ENCODE measurements at regions not wholly inside any gene's neighbourhood (a gene's known extent, or its start where the extent isn't known, plus 50 kb on each side); places are given as distances from the start of the nearest gene placed in this dataset.

DNA sequence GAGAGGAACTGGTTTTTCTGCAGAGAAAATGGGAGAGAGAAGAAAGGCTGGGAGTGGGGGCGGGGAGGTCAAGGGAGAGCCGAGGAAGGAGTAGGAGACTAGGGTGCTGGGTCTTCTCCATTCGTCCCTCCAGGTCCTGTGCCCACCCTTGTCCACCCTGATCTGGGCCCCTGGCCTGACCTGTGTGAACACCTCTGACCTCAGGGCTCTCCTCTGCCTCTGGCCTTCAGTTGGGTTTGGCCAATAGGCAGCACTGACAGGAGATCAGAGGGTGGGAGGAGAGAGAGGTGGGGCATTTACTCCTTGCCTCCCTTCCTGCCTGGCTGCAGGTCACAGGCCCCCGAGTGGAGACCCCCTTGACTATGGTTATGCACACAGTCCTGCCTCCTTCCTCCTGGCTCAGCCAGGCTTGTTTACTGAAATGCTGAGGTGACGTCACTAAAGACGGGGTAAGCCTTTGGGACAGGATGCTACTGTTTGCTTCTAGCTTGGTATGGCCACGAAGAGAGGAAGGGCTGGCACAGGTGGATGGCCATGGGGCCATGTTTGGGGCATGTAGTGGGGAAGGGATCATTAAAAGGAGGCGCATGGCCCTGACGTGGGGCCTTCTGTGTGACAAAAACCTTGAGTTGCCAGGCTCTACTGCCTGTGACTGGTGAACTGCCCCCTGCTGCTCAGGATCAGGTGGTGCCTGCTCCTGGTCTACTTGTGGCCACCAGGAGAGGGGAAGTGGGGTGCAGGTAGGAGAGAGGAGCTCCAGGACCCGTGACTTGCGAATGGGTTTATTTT, 248.7 kb upstream of the CSF3R start:
- Histone ChIP-seq H3K4me1 (ENCODE audit: insufficient read depth, low read length) (no peaks in the 10 kb centered on the region), H3K36me3 (ENCODE audit: insufficient read depth, low read length) (no peaks in the 10 kb centered on the region), H3K4me3 (ENCODE audit: low read length) (no peak overlapping the region), H3K27ac (ENCODE audit: low read depth in 1 of 2, low read length in 2 of 2) (no peak overlapping the region), H3K27me3 (ENCODE audit: control insufficient read depth in 1 of 2, insufficient read depth in 2 of 2, low read length in 2 of 2) (peaks cover 7 to 27% of the 10 kb centered on the region in 2 experiments), H3K9me3 (ENCODE audit: control insufficient read depth in 1 of 2, insufficient read depth in 1 of 2, low read length in 2 of 2) (no peaks in the 10 kb centered on the region)
- intact Hi-C loops (cut with DNase I, micrococcal nuclease), result no loop called here
- DNase-seq (peak in 1 of 14 experiments; percentile 19), ATAC-seq (ENCODE audit: poor library complexity) (no peak)
- H3K4me1 Mint-ChIP-seq (ENCODE audit: low read depth), result no peaks in the 10 kb centered on the region
- no peaks in the 10 kb centered on the region for H3K9me3 Mint-ChIP-seq
- ChIA-PET POLR2A (no interaction called here), CTCF (no interaction called here)
- H3K27ac Mint-ChIP-seq, result no peak overlapping the region
- H3K27me3 Mint-ChIP-seq, result peaks cover 57% of the 10 kb centered on the region
- H3K4me3 Mint-ChIP-seq, result no peak overlapping the region
- TF ChIP-seq, protein P1, sequence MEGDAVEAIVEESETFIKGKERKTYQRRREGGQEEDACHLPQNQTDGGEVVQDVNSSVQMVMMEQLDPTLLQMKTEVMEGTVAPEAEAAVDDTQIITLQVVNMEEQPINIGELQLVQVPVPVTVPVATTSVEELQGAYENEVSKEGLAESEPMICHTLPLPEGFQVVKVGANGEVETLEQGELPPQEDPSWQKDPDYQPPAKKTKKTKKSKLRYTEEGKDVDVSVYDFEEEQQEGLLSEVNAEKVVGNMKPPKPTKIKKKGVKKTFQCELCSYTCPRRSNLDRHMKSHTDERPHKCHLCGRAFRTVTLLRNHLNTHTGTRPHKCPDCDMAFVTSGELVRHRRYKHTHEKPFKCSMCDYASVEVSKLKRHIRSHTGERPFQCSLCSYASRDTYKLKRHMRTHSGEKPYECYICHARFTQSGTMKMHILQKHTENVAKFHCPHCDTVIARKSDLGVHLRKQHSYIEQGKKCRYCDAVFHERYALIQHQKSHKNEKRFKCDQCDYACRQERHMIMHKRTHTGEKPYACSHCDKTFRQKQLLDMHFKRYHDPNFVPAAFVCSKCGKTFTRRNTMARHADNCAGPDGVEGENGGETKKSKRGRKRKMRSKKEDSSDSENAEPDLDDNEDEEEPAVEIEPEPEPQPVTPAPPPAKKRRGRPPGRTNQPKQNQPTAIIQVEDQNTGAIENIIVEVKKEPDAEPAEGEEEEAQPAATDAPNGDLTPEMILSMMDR (IDR thresholded peaks at IDR 0.05), result no peak
- H3K36me3 Mint-ChIP-seq (ENCODE audit: low read depth), result no peaks in the 10 kb centered on the region

DNA sequence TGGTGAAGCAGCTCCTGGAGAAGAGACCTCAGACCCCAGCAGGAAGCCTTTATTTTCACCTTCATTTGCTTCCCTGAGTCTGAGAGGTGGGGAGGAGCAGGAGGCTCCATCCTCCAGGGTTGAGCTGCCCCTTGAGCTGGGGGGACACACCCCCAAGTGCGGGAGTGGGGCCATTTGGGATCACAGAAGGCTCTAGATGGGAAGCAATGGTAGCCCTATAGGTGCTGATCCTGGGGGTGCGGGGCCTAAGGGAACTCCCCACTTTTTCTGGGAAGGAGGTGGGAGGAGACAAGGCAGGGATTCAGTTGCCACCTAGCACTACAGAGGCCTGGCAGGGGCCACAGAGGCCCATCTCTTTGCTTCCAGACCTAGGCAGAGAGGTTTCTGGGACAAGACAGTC, 247.9 kb upstream of the CSF3R start:
- TF ChIP-seq, protein P1 (IDR thresholded peaks at IDR 0.05), result no peak
- Mint-ChIP-seq H3K27me3 (peaks cover 57% of the 10 kb centered on the region), H3K4me1 (ENCODE audit: low read depth) (no peaks in the 10 kb centered on the region), H3K4me3 (no peak overlapping the region), H3K27ac (no peak overlapping the region), H3K36me3 (ENCODE audit: low read depth) (no peaks in the 10 kb centered on the region), H3K9me3 (no peaks in the 10 kb centered on the region)
- Histone ChIP-seq H3K9me3 (ENCODE audit: control insufficient read depth in 1 of 2, insufficient read depth in 1 of 2, low read length in 2 of 2) (no peaks in the 10 kb centered on the region), H3K27ac (ENCODE audit: low read depth in 1 of 2, low read length in 2 of 2) (no peak overlapping the region), H3K4me3 (ENCODE audit: low read length) (no peak overlapping the region), H3K36me3 (ENCODE audit: insufficient read depth, low read length) (no peaks in the 10 kb centered on the region), H3K4me1 (ENCODE audit: insufficient read depth, low read length) (no peaks in the 10 kb centered on the region), H3K27me3 (ENCODE audit: control insufficient read depth in 1 of 2, insufficient read depth in 2 of 2, low read length in 2 of 2) (peaks cover 4 to 27% of the 10 kb centered on the region in 2 experiments)
- ATAC-seq (ENCODE audit: poor library complexity), result no peak
- intact Hi-C loops (cut with DNase I, micrococcal nuclease), result no loop called here
- POLR2A ChIA-PET, result no interaction called here
- CTCF ChIA-PET, result no interaction called here
- DNase-seq, result peak in 1 of 14 experiments; percentile 2

DNA sequence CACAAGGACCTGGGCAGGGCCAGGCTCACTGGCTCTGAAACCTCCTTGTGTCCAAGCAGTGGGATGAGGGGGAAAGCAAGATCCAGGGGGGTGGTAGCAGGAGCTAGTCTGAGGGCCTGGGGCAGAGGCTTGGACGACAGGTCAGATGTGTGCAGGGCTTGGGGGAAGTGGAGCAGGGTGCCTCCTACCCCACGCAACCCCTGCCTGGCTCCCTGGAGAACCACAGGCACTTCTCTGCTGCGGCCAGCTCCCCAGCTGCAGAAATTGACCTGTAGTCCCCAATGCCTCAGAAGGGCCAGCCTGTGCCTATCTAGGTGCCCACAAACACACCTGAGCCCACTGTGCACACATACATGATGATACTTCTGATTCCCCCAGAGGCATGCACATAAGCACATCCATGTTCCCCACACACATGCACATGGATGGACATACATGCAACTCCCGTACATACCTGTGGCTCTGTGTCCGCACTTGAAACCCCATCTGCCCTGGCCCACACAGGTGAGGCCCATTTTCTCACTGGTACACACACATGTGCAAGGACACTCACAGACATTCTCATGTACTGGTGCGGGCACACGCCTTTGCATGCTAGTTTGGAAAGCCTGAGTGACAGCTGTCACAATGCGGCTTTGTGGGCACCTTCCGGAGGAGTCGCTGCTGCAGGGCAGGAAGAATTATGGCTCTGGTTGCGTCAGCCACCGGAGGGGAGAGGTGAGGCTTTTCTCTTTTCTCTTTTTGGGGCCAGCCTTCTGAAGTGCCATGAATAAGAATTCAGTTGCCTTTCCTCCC, 247.2 kb upstream of the CSF3R start:
- Histone ChIP-seq H3K4me3 (ENCODE audit: low read length) (no peak overlapping the region), H3K27me3 (ENCODE audit: control insufficient read depth in 1 of 2, insufficient read depth in 2 of 2, low read length in 2 of 2) (peaks cover 4 to 22% of the 10 kb centered on the region in 2 experiments), H3K27ac (ENCODE audit: low read depth in 1 of 2, low read length in 2 of 2) (no peak overlapping the region), H3K9me3 (ENCODE audit: control insufficient read depth in 1 of 2, insufficient read depth in 1 of 2, low read length in 2 of 2) (no peaks in the 10 kb centered on the region), H3K4me1 (ENCODE audit: insufficient read depth, low read length) (no peaks in the 10 kb centered on the region), H3K36me3 (ENCODE audit: insufficient read depth, low read length) (no peaks in the 10 kb centered on the region)
- ChIA-PET CTCF (no interaction called here), POLR2A (no interaction called here)
- ATAC-seq (ENCODE audit: poor library complexity) (no peak), DNase-seq (peak in 1 of 14 experiments; percentile 10)
- Mint-ChIP-seq H3K4me1 (ENCODE audit: low read depth) (no peaks in the 10 kb centered on the region), H3K36me3 (ENCODE audit: low read depth) (no peaks in the 10 kb centered on the region), H3K4me3 (no peak overlapping the region), H3K27me3 (peaks cover 50% of the 10 kb centered on the region), H3K9me3 (no peaks in the 10 kb centered on the region), H3K27ac (no peak overlapping the region)
- TF ChIP-seq, protein P1 (IDR thresholded peaks at IDR 0.05), result no peak
- intact Hi-C loops (cut with DNase I, micrococcal nuclease), result no loop called here

Measured in CD4-positive, alpha-beta T cell (primary cell).